ENCODE measurements at regions not wholly inside any gene's neighbourhood (a gene's known extent, or its start where the extent isn't known, plus 50 kb on each side); places are given as distances from the start of the nearest gene placed in this dataset.

- no peak overlapping the region for H3K4me2 ChIP-seq (ENCODE audit: low read length)
- H2AFZ ChIP-seq (ENCODE audit: low read depth, low read length, poor library complexity, severe bottlenecking) = no peak overlapping the region
- no peak overlapping the region for H3K27ac ChIP-seq (ENCODE audit: low read depth, low read length)
- TF ChIP-seq ZFX (IDR thresholded peaks at IDR 0.05) = no peak
- TF ChIP-seq EZH2 (IDR thresholded peaks at IDR 0.05) = no peak
- TF ChIP-seq ELF1 (IDR thresholded peaks at IDR 0.05; ENCODE audit: borderline replicate concordance, low read depth) = no peak
- TF ChIP-seq MAX (IDR thresholded peaks at IDR 0.05) = no peak
- TF ChIP-seq RAD21 (IDR thresholded peaks at IDR 0.05; ENCODE audit: low read depth) = no peak
- TF ChIP-seq SRF (IDR thresholded peaks at IDR 0.05; ENCODE audit: low read depth) = no peak
- no peak for TF ChIP-seq YY1 (IDR thresholded peaks at IDR 0.05; ENCODE audit: extremely low read depth, insufficient replicate concordance, low read depth, low read length)
- no peak for TF ChIP-seq ATF3 (IDR thresholded peaks at IDR 0.05)
- no peak for TF ChIP-seq FOSL1 (IDR thresholded peaks at IDR 0.05; ENCODE audit: low read depth)
- TF ChIP-seq CBX3 (IDR thresholded peaks at IDR 0.05; ENCODE audit: low read depth) = no peak
- TF ChIP-seq SP1 (IDR thresholded peaks at IDR 0.05; ENCODE audit: low read depth) = no peak
- no peak for TF ChIP-seq ZNF274 (IDR thresholded peaks at IDR 0.05; ENCODE audit: low read depth, low read length)
- no peak for TF ChIP-seq CEBPB (IDR thresholded peaks at IDR 0.05; ENCODE audit: low read depth)
- no peak for TF ChIP-seq SIN3A (IDR thresholded peaks at IDR 0.05; ENCODE audit: low read depth)
- TF ChIP-seq CTCF (IDR thresholded peaks at IDR 0.05 in 2 of 3, conservative IDR thresholded peaks at IDR 0.05 in 1 of 3; ENCODE audit: borderline replicate concordance in 1 of 3, insufficient read depth in 1 of 3, low read depth in 2 of 3, low read length in 2 of 3) = no peak
- ChIA-PET RAD21 (ENCODE audit: low non-redundant PET in 1 of 2, low total read pairs in 2 of 2, uncharacterized antibody in 2 of 2, unreplicated experiment in 2 of 2) (no interaction called here), CTCF (no interaction called here), POLR2A (no interaction called here)
- H3K79me2 ChIP-seq (ENCODE audit: insufficient read depth, low read length) = no peaks in the 10 kb centered on the region
- H3K4me3 ChIP-seq (replicated peaks in 1 of 2; ENCODE audit: low read depth in 1 of 2, low read length in 2 of 2) = no peak overlapping the region
- intact Hi-C loops (cut with micrococcal nuclease) = no loop called here
- H3K36me3 ChIP-seq (ENCODE audit: control insufficient read depth in 1 of 2, insufficient read depth in 2 of 2, low read length in 2 of 2) = no peaks in the 10 kb centered on the region
- no TSS peak for BruUV-seq (replicated peaks)
- no peaks in the 10 kb centered on the region for H3K9me3 ChIP-seq (ENCODE audit: control insufficient read depth in 1 of 2, insufficient read depth in 1 of 2, low read depth in 1 of 2, low read length in 2 of 2)
- H4K20me1 ChIP-seq (ENCODE audit: insufficient read depth) = no peaks in the 10 kb centered on the region
- DNase-seq (ENCODE audit: low read depth, low spot score) = no peak
- no peaks in the 10 kb centered on the region for H3K9me2 ChIP-seq (ENCODE audit: insufficient read depth)
- H3K27me3 ChIP-seq (ENCODE audit: insufficient read depth, low read length) = no peaks in the 10 kb centered on the region
- no peak for ATAC-seq
- H3K4me1 ChIP-seq (ENCODE audit: control insufficient read depth in 1 of 2, insufficient read depth in 2 of 2, low read length in 2 of 2) = no peaks in the 10 kb centered on the region
- no peak overlapping the region for H3K9ac ChIP-seq (ENCODE audit: low read length)
These were observed 491.0 kb upstream of the PIK3R1 start for GRCh38 chr5:67724412-67725135.
